ENCODE measurements at regions not wholly inside any gene's neighbourhood (a gene's known extent, or its start where the extent isn't known, plus 50 kb on each side); places are given as distances from the start of the nearest gene placed in this dataset.

DNA sequence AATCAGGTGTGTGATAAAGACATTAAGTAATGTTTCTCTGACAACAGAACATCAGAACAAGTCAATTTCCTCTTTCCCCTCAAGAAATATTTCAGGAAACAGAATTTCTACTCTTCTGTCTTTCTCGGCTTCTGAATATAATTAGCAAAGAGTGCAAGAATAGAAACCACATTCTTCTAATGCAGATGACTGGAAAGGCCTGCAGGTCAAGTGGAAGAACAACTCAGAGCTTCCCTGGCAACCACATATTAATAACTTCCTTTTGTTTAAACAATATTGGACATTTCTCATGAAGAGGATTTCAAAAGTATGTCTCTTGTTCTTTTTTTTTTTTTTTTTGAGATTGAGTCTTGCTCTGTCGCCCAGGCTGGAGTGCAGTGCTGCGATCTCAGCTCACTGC lies 225.5 kb downstream of the PARM1 start:
- TF ChIP-seq, protein P1, sequence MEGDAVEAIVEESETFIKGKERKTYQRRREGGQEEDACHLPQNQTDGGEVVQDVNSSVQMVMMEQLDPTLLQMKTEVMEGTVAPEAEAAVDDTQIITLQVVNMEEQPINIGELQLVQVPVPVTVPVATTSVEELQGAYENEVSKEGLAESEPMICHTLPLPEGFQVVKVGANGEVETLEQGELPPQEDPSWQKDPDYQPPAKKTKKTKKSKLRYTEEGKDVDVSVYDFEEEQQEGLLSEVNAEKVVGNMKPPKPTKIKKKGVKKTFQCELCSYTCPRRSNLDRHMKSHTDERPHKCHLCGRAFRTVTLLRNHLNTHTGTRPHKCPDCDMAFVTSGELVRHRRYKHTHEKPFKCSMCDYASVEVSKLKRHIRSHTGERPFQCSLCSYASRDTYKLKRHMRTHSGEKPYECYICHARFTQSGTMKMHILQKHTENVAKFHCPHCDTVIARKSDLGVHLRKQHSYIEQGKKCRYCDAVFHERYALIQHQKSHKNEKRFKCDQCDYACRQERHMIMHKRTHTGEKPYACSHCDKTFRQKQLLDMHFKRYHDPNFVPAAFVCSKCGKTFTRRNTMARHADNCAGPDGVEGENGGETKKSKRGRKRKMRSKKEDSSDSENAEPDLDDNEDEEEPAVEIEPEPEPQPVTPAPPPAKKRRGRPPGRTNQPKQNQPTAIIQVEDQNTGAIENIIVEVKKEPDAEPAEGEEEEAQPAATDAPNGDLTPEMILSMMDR (IDR thresholded peaks at IDR 0.05; ENCODE audit: extremely low read depth in 1 of 2, insufficient read depth in 1 of 2, low read depth in 1 of 2, low read length in 2 of 2): no peak
- no peak for TF ChIP-seq POLR2A (IDR thresholded peaks at IDR 0.05; ENCODE audit: low read depth, low read length)
- TF ChIP-seq, protein P2, sequence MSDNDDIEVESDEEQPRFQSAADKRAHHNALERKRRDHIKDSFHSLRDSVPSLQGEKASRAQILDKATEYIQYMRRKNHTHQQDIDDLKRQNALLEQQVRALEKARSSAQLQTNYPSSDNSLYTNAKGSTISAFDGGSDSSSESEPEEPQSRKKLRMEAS (IDR thresholded peaks at IDR 0.05; ENCODE audit: insufficient read depth, insufficient read length): no peak
- no peak for TF ChIP-seq POLR2AphosphoS5 (IDR thresholded peaks at IDR 0.05; ENCODE audit: insufficient read depth, low read depth, low read length)
- no peak for TF ChIP-seq MYC (IDR thresholded peaks at IDR 0.05; ENCODE audit: low read depth, low read length)

Data from endothelial cell of umbilical vein (primary cell).